PC-3 (cell line): ENCODE measurements at regions not wholly inside any gene's neighbourhood (a gene's known extent, or its start where the extent isn't known, plus 50 kb on each side); places are given as distances from the start of the nearest gene placed in this dataset.

Experiments
- ATAC-seq: fragments of 200-7000 bp; cut with Tn5 transposase; 2 replicates; pipeline ENCODE4 v1.9.1; 2020; ENCODE audit warnings: mild to moderate bottlenecking, moderate library complexity
- BruUV-seq: library from RNA; stranded (reverse); fragments of 400-500 nt; replicated peaks from 2 replicates; lab custom pipeline; 2021; lab: Mats Ljungman, UMichigan
- CTCF ChIA-PET: fragments of 300-600 bp; sonication (Branson Sonifier 250); formaldehyde crosslinking; loops from one replicate; lab custom pipeline; 2022; ENCODE audit warnings: antibody characterized with exemption; lab: Charles Lee
- POLR2A ChIA-PET: fragments of 300-600 bp; sonication (Branson Sonifier 250); formaldehyde crosslinking; loops from one replicate; lab custom pipeline; 2022; ENCODE audit warnings: antibody characterized with exemption; ENCODE audit not compliant: unreplicated experiment; lab: Charles Lee
- DNase-seq: peaks from one replicate; pipeline ENCODE4 v3.0.0-alpha.2; 2015
- H2AFZ ChIP-seq: fragments of 300-600 bp; sonication (generic); 2 replicates; pipeline ENCODE4 v1.6.0; 2016; ENCODE audit warnings: antibody characterized with exemption, low read length
- H3F3A ChIP-seq: fragments of 300-600 bp; sonication (generic); one replicate; pipeline ENCODE4 v1.6.0; 2017; ENCODE audit warnings: antibody characterized with exemption, low read length, control low read depth, mild to moderate bottlenecking; ENCODE audit not compliant: unreplicated experiment
- H3K27ac ChIP-seq: fragments of 300-600 bp; sonication (generic); 2 replicates; pipeline ENCODE4 v1.5.1; 2016; ENCODE audit warnings: mild to moderate bottlenecking, low read length
- H3K27me3 ChIP-seq: fragments of 300-600 bp; sonication (generic); 2 replicates; pipeline ENCODE4 v1.6.1; 2016; ENCODE audit warnings: low read length, mixed read lengths
- H3K36me3 ChIP-seq: fragments of 300-600 bp; sonication (generic); 2 replicates; pipeline ENCODE4 v1.6.1; 2016; ENCODE audit warnings: low read depth, mixed run types, low read length, mixed read lengths
- H3K4me1 ChIP-seq: fragments of 300-600 bp; sonication (generic); 2 replicates; pipeline ENCODE4 v1.5.1; 2016; ENCODE audit warnings: low read length; ENCODE audit not compliant: insufficient read depth
- H3K4me2 ChIP-seq: fragments of 300-600 bp; sonication (generic); 2 replicates; pipeline ENCODE4 v1.6.0; 2016; ENCODE audit warnings: low read length
- H3K4me3 ChIP-seq: fragments of 300-600 bp; sonication (generic); 2 replicates; pipeline ENCODE4 v1.5.1; 2016; ENCODE audit warnings: mild to moderate bottlenecking, low read length, mixed read lengths
- H3K79me2 ChIP-seq: fragments of 300-600 bp; sonication (generic); 2 replicates; pipeline ENCODE4 v1.6.1; 2017; ENCODE audit warnings: low read length, mixed read lengths
- H3K9ac ChIP-seq: fragments of 300-600 bp; sonication (generic); 2 replicates; pipeline ENCODE4 v1.6.0; 2016; ENCODE audit warnings: mild to moderate bottlenecking, low read length
- H3K9me2 ChIP-seq: fragments of 300-600 bp; sonication (generic); replicated peaks from 2 replicates; pipeline ENCODE4 v1.6.1; 2016; ENCODE audit warnings: mixed run types, low read length, mixed read lengths
- H3K9me3 ChIP-seq: fragments of 300-600 bp; sonication (generic); 2 replicates; pipeline ENCODE4 v1.6.1; 2016; ENCODE audit warnings: low read length, mixed read lengths
- H4K20me1 ChIP-seq: fragments of 300-600 bp; sonication (generic); 2 replicates; pipeline ENCODE4 v1.6.1; 2016; ENCODE audit warnings: low read length, mixed read lengths
- EZH2 ChIP-seq: fragments of 300-600 bp; sonication (generic); IDR thresholded peaks from one replicate; pipeline ENCODE4 v1.6.1; 2017; ENCODE audit warnings: antibody characterized with exemption, mild to moderate bottlenecking, low read length; ENCODE audit not compliant: unreplicated experiment
- EZH2phosphoT487 ChIP-seq: fragments of 300-600 bp; sonication (generic); IDR thresholded peaks from 2 replicates; pipeline ENCODE4 v1.6.1; 2018; ENCODE audit warnings: mild to moderate bottlenecking, antibody characterized with exemption, low read length, borderline replicate concordance
- intact Hi-C: fragments of 100-400 bp; cut with micrococcal nuclease; formaldehyde crosslinking; loops from 2 replicates; pipeline ENCODE4 v1.9.0; 2023
- TF ChIP-seq, protein P1 (sequence below): fragments of 300-600 bp; sonication (generic); conservative IDR thresholded peaks from 2 replicates; pipeline ENCODE4 v1.5.1; 2017; ENCODE audit warnings: antibody characterized with exemption, low read depth, mild to moderate bottlenecking, low read length

GRCh38 chr14:29273513-29273912 lies 506.9 kb downstream of the FOXG1 start:
- ATAC-seq (no peak), DNase-seq (no peak)
- Histone ChIP-seq H3K27ac (no peak overlapping the region), H3K4me2 (no peak overlapping the region), H3K79me2 (no peaks in the 10 kb centered on the region), H3K4me1 (no peaks in the 10 kb centered on the region), H3K9ac (no peak overlapping the region), H3K27me3 (no peaks in the 10 kb centered on the region), H3K9me3 (no peaks in the 10 kb centered on the region), H3F3A (no peaks in the 10 kb centered on the region), H3K36me3 (no peaks in the 10 kb centered on the region), H3K4me3 (no peak overlapping the region), H3K9me2 (no peaks in the 10 kb centered on the region), H2AFZ (no peak overlapping the region), H4K20me1 (no peaks in the 10 kb centered on the region)
- CTCF ChIA-PET: no interaction called here
- BruUV-seq: no TSS peak
- POLR2A ChIA-PET: no interaction called here
- intact Hi-C loops: no loop called here
- TF ChIP-seq, protein P1, sequence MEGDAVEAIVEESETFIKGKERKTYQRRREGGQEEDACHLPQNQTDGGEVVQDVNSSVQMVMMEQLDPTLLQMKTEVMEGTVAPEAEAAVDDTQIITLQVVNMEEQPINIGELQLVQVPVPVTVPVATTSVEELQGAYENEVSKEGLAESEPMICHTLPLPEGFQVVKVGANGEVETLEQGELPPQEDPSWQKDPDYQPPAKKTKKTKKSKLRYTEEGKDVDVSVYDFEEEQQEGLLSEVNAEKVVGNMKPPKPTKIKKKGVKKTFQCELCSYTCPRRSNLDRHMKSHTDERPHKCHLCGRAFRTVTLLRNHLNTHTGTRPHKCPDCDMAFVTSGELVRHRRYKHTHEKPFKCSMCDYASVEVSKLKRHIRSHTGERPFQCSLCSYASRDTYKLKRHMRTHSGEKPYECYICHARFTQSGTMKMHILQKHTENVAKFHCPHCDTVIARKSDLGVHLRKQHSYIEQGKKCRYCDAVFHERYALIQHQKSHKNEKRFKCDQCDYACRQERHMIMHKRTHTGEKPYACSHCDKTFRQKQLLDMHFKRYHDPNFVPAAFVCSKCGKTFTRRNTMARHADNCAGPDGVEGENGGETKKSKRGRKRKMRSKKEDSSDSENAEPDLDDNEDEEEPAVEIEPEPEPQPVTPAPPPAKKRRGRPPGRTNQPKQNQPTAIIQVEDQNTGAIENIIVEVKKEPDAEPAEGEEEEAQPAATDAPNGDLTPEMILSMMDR: peak; percentile 29; the same call in 1 of the 2 replicates
- no peak for TF ChIP-seq EZH2

DNA sequence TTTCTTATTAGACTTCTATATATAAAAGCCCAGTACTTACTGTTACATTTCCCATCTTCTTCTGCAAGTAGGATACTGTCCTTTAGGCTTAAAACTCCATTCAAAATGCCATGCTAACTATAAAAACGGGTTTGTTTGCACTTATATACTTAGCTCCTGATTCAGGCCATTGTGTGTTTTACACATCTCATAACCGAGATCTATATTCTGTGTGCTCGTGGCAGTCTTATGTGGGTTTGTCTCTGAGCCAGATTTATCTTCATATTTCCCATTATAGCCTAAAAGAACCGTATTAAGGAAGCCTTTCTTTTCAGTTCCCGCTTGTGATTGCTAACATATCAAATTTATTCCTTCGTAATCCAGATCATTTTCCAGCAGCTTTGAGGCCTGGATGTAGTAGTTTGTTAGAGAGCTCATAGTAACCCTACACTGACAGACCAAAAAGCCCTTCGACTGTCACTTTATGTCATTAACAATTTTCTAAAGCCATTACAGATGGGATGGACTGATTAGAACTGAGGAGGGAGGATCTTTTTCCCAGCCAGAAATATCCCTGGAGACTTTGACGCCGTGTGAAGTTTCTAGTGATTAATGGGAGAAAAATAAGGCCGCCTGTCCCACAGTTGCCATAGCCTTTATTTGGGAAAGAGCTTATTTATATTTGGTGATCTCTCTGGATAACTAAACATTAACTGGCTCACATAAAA lies 508.5 kb downstream of the FOXG1 start:
- TF ChIP-seq EZH2phosphoT487 (no peak), EZH2 (no peak)
- TF ChIP-seq, protein P1: no peak
- CTCF ChIA-PET: no interaction called here
- no peaks in the 10 kb centered on the region for H3K9me2 ChIP-seq
- H3K9me3 ChIP-seq: no peaks in the 10 kb centered on the region
- no peaks in the 10 kb centered on the region for H4K20me1 ChIP-seq
- no peaks in the 10 kb centered on the region for H3K79me2 ChIP-seq
- H3K9ac ChIP-seq: no peak overlapping the region
- no peaks in the 10 kb centered on the region for H3F3A ChIP-seq
- no TSS peak for BruUV-seq
- H3K4me3 ChIP-seq: no peak overlapping the region
- H3K4me1 ChIP-seq: no peaks in the 10 kb centered on the region
- DNase-seq (peak; percentile 24), ATAC-seq (peak; percentile 87)
- POLR2A ChIA-PET: no interaction called here
- H3K27ac ChIP-seq: no peak overlapping the region
- H3K27me3 ChIP-seq: no peaks in the 10 kb centered on the region
- H3K4me2 ChIP-seq: no peak overlapping the region; the same call in 1 of the 2 replicates
- H2AFZ ChIP-seq: peak overlapping the region; percentile 11; the same call in 1 of the 2 replicates
- intact Hi-C loops: no loop called here
- H3K36me3 ChIP-seq: no peaks in the 10 kb centered on the region
